H1 (cell line): ENCODE measurements at regions not wholly inside any gene's neighbourhood (a gene's known extent, or its start where the extent isn't known, plus 50 kb on each side); places are given as distances from the start of the nearest gene placed in this dataset.

Experiments used
- CTCF ChIA-PET: fragments of 300-600 bp; sonication (Branson Sonifier 250); formaldehyde crosslinking; loops from one replicate; lab custom pipeline; 2021; ENCODE audit not compliant: partially characterized antibody; lab: Charles Lee
- POLR2A ChIA-PET: fragments of 300-600 bp; sonication (Branson Sonifier 250); formaldehyde crosslinking; loops from one replicate; lab custom pipeline; 2021; ENCODE audit warnings: inconsistent platforms; ENCODE audit not compliant: partially characterized antibody; lab: Charles Lee
- DNase-seq, 2 experiments: peaks; one replicate each; pipeline versions ENCODE4 v3.0.0 to v3.0.0-alpha.2; 2010 to 2022; ENCODE audit warnings: low spot score in 2 of 2, low read depth in 1 of 2, mixed read lengths in 1 of 2
- FAIRE-seq: peaks from 2 replicates; lab custom pipeline; 2011; peaks lifted over from hg19 to GRCh38; lab: Jason Lieb, UNC
- H2AFZ ChIP-seq: 2 replicates; pipeline ENCODE4 v1.8.1; 2012; ENCODE audit warnings: low read length, inconsistent platforms
- H2AK5ac ChIP-seq: 2 replicates; pipeline ENCODE4 v1.6.1; 2013; ENCODE audit warnings: low read depth, low read length
- H2BK120ac ChIP-seq: replicated peaks from 2 replicates; pipeline ENCODE3; 2013; ENCODE audit warnings: low read depth, low read length, inconsistent platforms
- H2BK12ac ChIP-seq: 2 replicates; pipeline ENCODE4 v1.6.1; 2013; ENCODE audit warnings: low read depth, low read length
- H2BK15ac ChIP-seq: 2 replicates; pipeline ENCODE4 v1.6.1; 2013; ENCODE audit warnings: low read length
- H2BK20ac ChIP-seq: 2 replicates; pipeline ENCODE4 v1.6.1; 2013; ENCODE audit warnings: low read length
- H2BK5ac ChIP-seq: 2 replicates; pipeline ENCODE4 v1.6.1; 2013; ENCODE audit warnings: low read depth, low read length
- H3K14ac ChIP-seq: 2 replicates; pipeline ENCODE4 v1.6.1; 2013; ENCODE audit warnings: inconsistent platforms; ENCODE audit not compliant: insufficient read length
- H3K18ac ChIP-seq: 2 replicates; pipeline ENCODE4 v1.6.1; 2013; ENCODE audit warnings: low read length; ENCODE audit errors: extremely low read depth
- H3K23ac ChIP-seq: 2 replicates; pipeline ENCODE4 v1.6.1; 2013; ENCODE audit warnings: inconsistent platforms; ENCODE audit not compliant: insufficient read length
- H3K23me2 ChIP-seq: 2 replicates; pipeline ENCODE4 v1.6.1; 2013; ENCODE audit warnings: low read depth, low read length
- H3K27ac ChIP-seq: 2 replicates; pipeline ENCODE4 v1.6.1; 2011; ENCODE audit warnings: low read depth, low read length, inconsistent platforms
- H3K27me3 ChIP-seq, 4 experiments: replicated peaks in 1 of 4; 1 replicate in 1 of 4; 2 replicates in 3 of 4; pipeline versions ENCODE4 v1.6.1 to v1.8.1; 2011 to 2013; ENCODE audit warnings: low read length in 3 of 4, mild to moderate bottlenecking in 3 of 4, inconsistent platforms in 2 of 4, mixed read lengths in 2 of 4, moderate library complexity in 1 of 4; ENCODE audit not compliant: control insufficient read depth in 3 of 4, insufficient read depth in 3 of 4; ENCODE audit errors: extremely low read depth in 1 of 4
- H3K36me3 ChIP-seq, 4 experiments: 2 replicates each; pipeline versions ENCODE4 v1.6.1 to v1.8.1; 2011 to 2013; ENCODE audit warnings: mild to moderate bottlenecking in 4 of 4, low read length in 3 of 4, moderate library complexity in 2 of 4, control low read depth in 1 of 4, inconsistent platforms in 1 of 4; ENCODE audit not compliant: insufficient read depth in 4 of 4, control insufficient read depth in 2 of 4
- H3K4ac ChIP-seq: replicated peaks from 2 replicates; pipeline ENCODE3; 2013; ENCODE audit warnings: low read length, low read depth, mixed read lengths, inconsistent platforms; ENCODE audit not compliant: insufficient read length
- H3K4me1 ChIP-seq, 4 experiments: replicated peaks in 1 of 4; 1 replicate in 1 of 4; 2 replicates in 3 of 4; pipeline versions ENCODE4 v1.6.1 to v1.8.1; 2011 to 2013; ENCODE audit warnings: low read length in 3 of 4, inconsistent platforms in 2 of 4, mixed read lengths in 1 of 4; ENCODE audit not compliant: insufficient read depth in 4 of 4, control insufficient read depth in 3 of 4
- H3K4me2 ChIP-seq, 2 experiments: 2 replicates each; pipeline versions ENCODE4 v1.6.1 to v1.8.1; 2011 to 2013; ENCODE audit warnings: low read depth in 2 of 2, low read length in 2 of 2, control low read depth in 1 of 2, inconsistent platforms in 1 of 2, mild to moderate bottlenecking in 1 of 2; ENCODE audit not compliant: insufficient read depth in 1 of 2
- H3K4me3 ChIP-seq, 4 experiments: fragments of 200-600, 300-600 bp in 1 of 4; sonication (generic), shearing (Covaris generic), sonication (Bioruptor Twin) in 1 of 4; 2 replicates each; pipeline versions ENCODE4 v1.5.1 to v1.8.1; 2011 to 2016; ENCODE audit warnings: low read length in 4 of 4, low read depth in 3 of 4, control low read depth in 2 of 4, inconsistent platforms in 2 of 4, mild to moderate bottlenecking in 2 of 4, mixed read lengths in 1 of 4, moderate library complexity in 1 of 4; ENCODE audit not compliant: insufficient read depth in 2 of 4; ENCODE audit errors: extremely low read depth in 1 of 4
- H3K56ac ChIP-seq: replicated peaks from 2 replicates; pipeline ENCODE3; 2013; ENCODE audit warnings: low read depth, mild to moderate bottlenecking, mixed read lengths, low read length, inconsistent platforms; ENCODE audit not compliant: insufficient read length
- H3K79me1 ChIP-seq: 2 replicates; pipeline ENCODE4 v1.6.1; 2013; ENCODE audit warnings: low read depth, low read length, control low read depth
- H3K79me2 ChIP-seq, 2 experiments: 2 replicates each; pipeline versions ENCODE4 v1.6.1 to v1.8.1; 2012 to 2013; ENCODE audit warnings: low read length in 2 of 2, mild to moderate bottlenecking in 2 of 2, inconsistent platforms in 1 of 2; ENCODE audit not compliant: insufficient read depth in 2 of 2, control insufficient read depth in 1 of 2
- H3K9ac ChIP-seq, 4 experiments: replicated peaks in 1 of 4; 1 replicate in 1 of 4; 2 replicates in 3 of 4; pipeline versions ENCODE4 v1.6.1 to v1.8.1; 2011 to 2013; ENCODE audit warnings: low read depth in 3 of 4, low read length in 3 of 4, control low read depth in 2 of 4, mild to moderate bottlenecking in 2 of 4, moderate library complexity in 2 of 4, inconsistent platforms in 1 of 4; ENCODE audit errors: extremely low read depth in 1 of 4
- H3K9me3 ChIP-seq, 2 experiments: 2 replicates each; pipeline versions ENCODE4 v1.6.1 to v1.8.1; 2012 to 2013; ENCODE audit warnings: mild to moderate bottlenecking in 2 of 2, moderate library complexity in 2 of 2, control low read depth in 1 of 2, inconsistent platforms in 1 of 2, low read depth in 1 of 2, low read length in 1 of 2, mixed read lengths in 1 of 2; ENCODE audit not compliant: insufficient read depth in 2 of 2
- H4K20me1 ChIP-seq, 2 experiments: replicated peaks in 1 of 2; 2 replicates each; pipeline versions ENCODE3 to v1.8.1; 2011 to 2013; ENCODE audit warnings: inconsistent platforms in 2 of 2, low read length in 2 of 2, mild to moderate bottlenecking in 1 of 2; ENCODE audit not compliant: insufficient read depth in 2 of 2, control insufficient read depth in 1 of 2
- H4K5ac ChIP-seq: 2 replicates; pipeline ENCODE4 v1.6.1; 2013; ENCODE audit warnings: low read length, low read depth, mixed read lengths, inconsistent platforms; ENCODE audit not compliant: insufficient read length
- H4K8ac ChIP-seq: 2 replicates; pipeline ENCODE4 v1.8.0; 2013; ENCODE audit warnings: mild to moderate bottlenecking, moderate library complexity, low read length, inconsistent platforms; ENCODE audit not compliant: insufficient read depth; ENCODE audit errors: extremely low read depth
- H4K91ac ChIP-seq: replicated peaks from 2 replicates; pipeline ENCODE3; 2013; ENCODE audit warnings: low read length, mixed read lengths, inconsistent platforms; ENCODE audit not compliant: insufficient read length
- BRCA1 ChIP-seq: IDR thresholded peaks from 2 replicates; pipeline ENCODE4 v1.6.1; 2012; ENCODE audit warnings: low read depth, low read length, improper control_type of control experiment
- NRF1 ChIP-seq: IDR thresholded peaks from 2 replicates; pipeline ENCODE4 v1.6.1; 2011; ENCODE audit warnings: mild to moderate bottlenecking, low read depth, low read length, improper control_type of control experiment
- TAF1 ChIP-seq: IDR thresholded peaks from 2 replicates; pipeline ENCODE4 v1.6.1; 2011; ENCODE audit warnings: mild to moderate bottlenecking, low read depth, low read length
- TEAD4 ChIP-seq: IDR thresholded peaks from 2 replicates; pipeline ENCODE4 v1.6.1; 2012; ENCODE audit warnings: low read depth, low read length, inconsistent platforms, mixed read lengths

DNA sequence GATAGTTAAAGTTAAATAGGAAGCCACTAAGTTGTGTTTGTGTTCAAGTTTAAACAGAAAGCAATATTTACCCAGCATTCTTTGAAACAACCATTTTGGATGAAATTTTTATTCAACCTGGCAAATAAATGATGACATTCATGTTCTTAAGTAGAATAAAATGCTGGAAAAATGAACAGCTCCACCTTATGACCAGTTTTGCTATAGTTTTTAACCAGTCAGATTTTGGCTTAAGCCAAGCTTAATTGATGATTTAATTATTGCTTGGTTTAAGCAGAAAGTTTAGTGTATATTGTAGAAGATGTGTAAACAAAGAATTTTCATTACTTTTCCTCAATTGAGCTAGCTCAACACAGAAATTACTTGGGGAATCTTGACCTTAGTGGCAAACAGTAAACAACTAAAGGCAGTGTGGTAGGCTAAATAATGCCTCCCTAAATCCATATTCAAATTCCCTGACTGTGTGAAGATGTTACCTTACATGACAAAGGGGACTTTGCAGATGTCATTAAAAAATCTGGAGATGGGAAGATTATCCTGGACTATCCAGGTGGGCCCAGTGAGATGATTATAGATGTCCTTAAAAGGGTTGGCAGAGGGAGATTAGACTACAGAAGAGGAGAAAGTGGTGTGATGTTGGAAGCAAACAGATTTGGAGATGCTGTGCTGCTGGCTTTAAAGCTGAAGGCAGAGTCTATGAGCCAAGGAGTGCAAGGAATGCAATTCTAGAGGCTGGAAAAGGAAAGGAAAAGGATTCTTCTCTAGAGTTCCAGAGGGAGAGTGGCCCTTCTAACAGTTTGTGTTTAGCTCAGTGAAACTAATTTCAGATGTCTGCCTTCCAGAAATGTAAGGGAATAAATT lies 448.6 kb upstream of the GOLIM4 start:
- peaks cover 2 to 9% (median 4%) of the 10 kb centered on the region in 4 experiments; a peak in 4 of 7 replicates for H3K4me1 ChIP-seq
- no peak overlapping the region for H3K14ac ChIP-seq
- no peaks in the 10 kb centered on the region for H3K79me2 ChIP-seq
- peak overlapping the region; percentile 53; the same call in 1 of the 2 replicates for H2BK5ac ChIP-seq
- DNase-seq: no peak
- H3K9me3 ChIP-seq: no peaks in the 10 kb centered on the region
- no peak overlapping the region for H3K9ac ChIP-seq
- no peak overlapping the region for H2BK20ac ChIP-seq
- no peaks in the 10 kb centered on the region for H3K36me3 ChIP-seq
- no peak overlapping the region for H3K18ac ChIP-seq
- no peak overlapping the region; a peak in 1 of 4 replicates for H3K4me2 ChIP-seq
- peak; percentile 88 for FAIRE-seq
- no peak overlapping the region for H2AK5ac ChIP-seq
- no peaks in the 10 kb centered on the region for H3K79me1 ChIP-seq
- no peak overlapping the region for H4K5ac ChIP-seq
- H3K56ac ChIP-seq: no peak overlapping the region
- CTCF ChIA-PET: interaction anchor here (0.7 to 1.7 kb wide), 7 partner anchors 13 to 333 kb away, joined by 3 to 7 read pairs (median 3); no protein-coding TSS in a partner anchor
- no peak overlapping the region for H2AFZ ChIP-seq
- POLR2A ChIA-PET: no interaction called here
- no peak overlapping the region for H3K4ac ChIP-seq
- H4K91ac ChIP-seq: no peak overlapping the region
- H3K27me3 ChIP-seq: no peaks in the 10 kb centered on the region
- H3K27ac ChIP-seq: no peak overlapping the region
- no peaks in the 10 kb centered on the region for H4K20me1 ChIP-seq
- no peak overlapping the region for H3K23ac ChIP-seq
- no peak overlapping the region for H2BK120ac ChIP-seq
- no peak for TF ChIP-seq TAF1
- peak; percentile 13; the same call in 1 of the 2 replicates for TF ChIP-seq TEAD4
- no peak for TF ChIP-seq NRF1
- no peak for TF ChIP-seq BRCA1
- H2BK15ac ChIP-seq: no peak overlapping the region
- H3K23me2 ChIP-seq: no peaks in the 10 kb centered on the region; the same call in 1 of the 2 replicates
- 0 out of 2 replicates have a peak overlapping the region, but pooled peaks have one; percentile 17 for H2BK12ac ChIP-seq
- no peak overlapping the region for H3K4me3 ChIP-seq
- H4K8ac ChIP-seq: no peak overlapping the region
